Neuronal stem cell (in vitro differentiated cells): ENCODE measurements at regions not wholly inside any gene's neighbourhood (a gene's known extent, or its start where the extent isn't known, plus 50 kb on each side); places are given as distances from the start of the nearest gene placed in this dataset.

Experiments
- DNase-seq: peaks from one replicate; pipeline ENCODE4 v3.0.0-alpha.2; 2013; ENCODE audit warnings: low spot score
- H2AFZ ChIP-seq: one replicate; pipeline ENCODE4 v1.6.1; 2013; ENCODE audit warnings: mild to moderate bottlenecking, low read length, inconsistent platforms
- H2AK5ac ChIP-seq: 2 replicates; pipeline ENCODE4 v1.6.1; 2013; ENCODE audit warnings: low read depth, mild to moderate bottlenecking, inconsistent platforms, low read length, moderate library complexity, mixed read lengths
- H2BK120ac ChIP-seq: 2 replicates; pipeline ENCODE4 v1.6.1; 2013; ENCODE audit warnings: low read depth, mild to moderate bottlenecking, inconsistent platforms, low read length, moderate library complexity, mixed read lengths
- H2BK12ac ChIP-seq: one replicate; pipeline ENCODE4 v1.6.1; 2013; ENCODE audit warnings: low read length, inconsistent platforms
- H2BK15ac ChIP-seq: 2 replicates; pipeline ENCODE4 v1.6.1; 2013; ENCODE audit warnings: mild to moderate bottlenecking, low read length, inconsistent platforms, mixed read lengths
- H2BK5ac ChIP-seq: one replicate; pipeline ENCODE4 v1.6.1; 2013; ENCODE audit warnings: inconsistent platforms, mild to moderate bottlenecking, low read length, moderate library complexity
- H3K14ac ChIP-seq: one replicate; pipeline ENCODE4 v1.6.1; 2013; ENCODE audit warnings: low read length, inconsistent platforms
- H3K18ac ChIP-seq: 2 replicates; pipeline ENCODE4 v1.6.1; 2013; ENCODE audit warnings: low read length, inconsistent platforms
- H3K23ac ChIP-seq: 2 replicates; pipeline ENCODE4 v1.6.1; 2013; ENCODE audit warnings: low read depth, mild to moderate bottlenecking, mixed read lengths, low read length, inconsistent platforms; ENCODE audit not compliant: poor library complexity
- H3K27ac ChIP-seq: replicated peaks from 3 replicates; pipeline ENCODE4 v1.5.1; 2013; ENCODE audit warnings: low read length, inconsistent platforms
- H3K27me3 ChIP-seq, 3 experiments: 2 replicates each; pipeline ENCODE4 v1.6.1; 2013; ENCODE audit warnings: low read length in 3 of 3, mild to moderate bottlenecking in 2 of 3, inconsistent platforms in 1 of 3, low read depth in 1 of 3, mixed read lengths in 1 of 3, moderate library complexity in 1 of 3; ENCODE audit not compliant: control insufficient read depth in 3 of 3, insufficient read depth in 3 of 3
- H3K36me3 ChIP-seq, 2 donors: replicated peaks in 1 of 2; 2 replicates each; pipeline ENCODE4 v1.6.1; 2013; ENCODE audit warnings: low read length in 2 of 2; ENCODE audit not compliant: control insufficient read depth in 2 of 2, insufficient read depth in 2 of 2
- H3K4ac ChIP-seq: 2 replicates; pipeline ENCODE4 v1.6.1; 2013; ENCODE audit warnings: inconsistent platforms, mild to moderate bottlenecking, low read length, moderate library complexity
- H3K4me1 ChIP-seq, 2 donors: 1 replicate in 1 of 2; 2 replicates in 1 of 2; pipeline ENCODE4 v1.6.1; 2013; ENCODE audit warnings: low read length in 2 of 2, low read depth in 1 of 2; ENCODE audit not compliant: control insufficient read depth in 2 of 2, insufficient read depth in 1 of 2
- H3K4me2 ChIP-seq: one replicate; pipeline ENCODE4 v1.6.1; 2013; ENCODE audit warnings: mild to moderate bottlenecking, low read length, inconsistent platforms; ENCODE audit not compliant: insufficient read depth, poor library complexity, severe bottlenecking
- H3K4me3 ChIP-seq, 2 donors: 2 replicates each; pipeline ENCODE4 v1.5.1; 2013; ENCODE audit warnings: low read length in 2 of 2, mild to moderate bottlenecking in 2 of 2, inconsistent platforms in 1 of 2, moderate library complexity in 1 of 2
- H3K79me1 ChIP-seq: one replicate; pipeline ENCODE4 v1.6.1; 2013; ENCODE audit warnings: low read depth, mild to moderate bottlenecking, inconsistent platforms, low read length, moderate library complexity
- H3K9ac ChIP-seq: one replicate; pipeline ENCODE4 v1.6.1; 2013; ENCODE audit warnings: mild to moderate bottlenecking, low read depth, low read length, inconsistent platforms; ENCODE audit not compliant: poor library complexity
- H3K9me3 ChIP-seq, 2 donors: replicated peaks in 1 of 2; 2 replicates each; pipeline versions ENCODE3 to v1.6.1; 2013; ENCODE audit warnings: low read length in 2 of 2, mild to moderate bottlenecking in 2 of 2, inconsistent platforms in 1 of 2, low read depth in 1 of 2, mixed read lengths in 1 of 2, moderate library complexity in 1 of 2; ENCODE audit not compliant: control insufficient read depth in 2 of 2, insufficient read depth in 1 of 2
- H4K8ac ChIP-seq: one replicate; pipeline ENCODE4 v1.6.1; 2013; ENCODE audit warnings: low read depth, mild to moderate bottlenecking, inconsistent platforms, low read length, moderate library complexity
- H4K91ac ChIP-seq: one replicate; pipeline ENCODE4 v1.6.1; 2013; ENCODE audit warnings: low read length, low read depth, mild to moderate bottlenecking, inconsistent platforms; ENCODE audit not compliant: poor library complexity
- WGBS, 2 donors: extraction: QIAGEN DNeasy Blood & Tissue Kit; methylation state at CpG; one replicate each; pipeline ENCODE4 v1.1.7; 2013; ENCODE audit warnings: missing lambda C conversion rate in 2 of 2, mixed read lengths in 1 of 2; ENCODE audit not compliant: insufficient read length in 2 of 2, insufficient replicate concordance in 1 of 2; ENCODE audit errors: extremely low coverage in 2 of 2; 5-methylcytosine and 5-hydroxymethylcytosine counted together

DNA sequence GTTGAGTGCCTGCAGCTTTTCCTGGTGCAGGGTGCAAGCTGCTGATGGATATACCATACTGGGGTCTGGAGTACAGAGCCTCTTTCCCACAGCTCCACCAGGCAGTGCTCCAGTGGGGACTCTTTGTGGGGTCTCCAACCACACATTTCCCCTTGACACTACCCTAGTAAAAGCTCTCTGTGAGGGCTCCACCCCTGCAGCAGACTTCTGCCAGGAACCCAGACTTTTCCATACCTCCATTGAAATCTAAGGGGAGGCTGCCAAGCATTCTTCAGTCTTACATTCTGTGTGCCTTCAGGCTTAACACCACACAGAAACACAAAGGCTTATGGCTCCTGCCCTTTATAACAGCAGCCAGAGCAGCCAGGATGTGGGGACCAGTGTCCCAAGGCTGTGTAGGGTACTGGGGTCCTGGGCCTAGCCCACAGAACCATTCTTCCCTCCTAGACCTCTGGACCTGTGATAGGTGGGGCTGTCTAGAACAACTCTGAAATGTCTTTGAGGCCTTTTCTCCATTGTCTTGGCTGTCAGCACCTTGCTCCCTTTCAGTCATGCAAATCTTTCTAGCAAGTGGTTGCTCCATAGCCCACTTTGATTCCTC, 65.7 kb downstream of the TBXT start:
- H3K36me3 ChIP-seq = no peaks in the 10 kb centered on the region
- no peak overlapping the region for H4K91ac ChIP-seq
- peaks cover 0 to 4% (median 0%) of the 10 kb centered on the region in 3 experiments for H3K27me3 ChIP-seq
- no peak overlapping the region for H3K4me3 ChIP-seq
- no peak overlapping the region for H2AFZ ChIP-seq
- DNase-seq = no peak
- no peak overlapping the region for H4K8ac ChIP-seq
- no peak overlapping the region for H2BK12ac ChIP-seq
- no peak overlapping the region for H3K4me2 ChIP-seq
- H3K18ac ChIP-seq = no peak overlapping the region
- no peaks in the 10 kb centered on the region for H3K79me1 ChIP-seq
- H3K4me1 ChIP-seq = no peaks in the 10 kb centered on the region
- peaks cover 3 to 7% of the 10 kb centered on the region in 2 donors for H3K9me3 ChIP-seq
- H2BK5ac ChIP-seq = no peak overlapping the region
- H3K23ac ChIP-seq = no peak overlapping the region
- no peak overlapping the region for H2BK15ac ChIP-seq
- H3K14ac ChIP-seq = no peak overlapping the region
- no peak overlapping the region for H3K4ac ChIP-seq
- H2AK5ac ChIP-seq = no peak overlapping the region
- no peak overlapping the region for H3K9ac ChIP-seq
- H2BK120ac ChIP-seq = no peak overlapping the region
- no peak overlapping the region for H3K27ac ChIP-seq

DNA sequence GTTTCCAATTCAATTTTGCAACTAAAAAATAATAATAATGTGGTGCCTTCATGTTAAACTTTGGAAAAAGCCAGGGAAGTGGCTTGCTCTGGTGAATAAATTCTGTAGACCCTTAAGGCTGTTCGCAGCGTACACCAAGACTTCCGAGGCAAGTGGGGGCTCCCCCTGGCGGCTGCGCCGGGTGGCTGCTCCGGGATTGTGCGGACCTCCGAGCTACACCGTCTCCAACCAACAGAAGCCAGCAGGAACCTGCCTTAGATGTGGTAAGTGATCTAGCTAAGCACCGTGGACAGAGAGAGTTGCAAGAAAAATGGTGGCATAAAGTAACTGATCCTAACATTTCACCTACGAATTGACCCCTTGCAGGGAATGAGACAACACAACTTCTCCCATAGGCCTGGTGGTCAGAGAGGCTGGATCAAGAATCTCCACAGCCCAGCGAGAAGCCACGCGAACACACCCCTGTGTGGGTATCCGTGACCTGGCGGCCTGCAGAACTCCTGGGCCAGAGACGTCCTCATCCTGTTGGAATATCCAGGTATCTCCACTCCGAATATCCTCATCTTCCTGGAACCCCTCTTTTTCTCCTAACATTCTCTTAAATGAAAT, 69.6 kb downstream of the TBXT start:
- peak; percentile 61 for DNase-seq
- Histone ChIP-seq H3K4ac (no peak overlapping the region), H2BK120ac (no peak overlapping the region), H3K14ac (no peak overlapping the region), H3K4me3 (peak overlapping the region in 1 of 2 donors; percentile 72), H2AK5ac (no peak overlapping the region), H3K27me3 (peaks cover 0 to 5% (median 0%) of the 10 kb centered on the region in 3 experiments), H4K8ac (no peak overlapping the region), H3K27ac (no peak overlapping the region), H4K91ac (no peak overlapping the region), H2BK5ac (no peak overlapping the region), H3K36me3 (no peaks in the 10 kb centered on the region), H3K23ac (no peak overlapping the region), H2BK12ac (no peak overlapping the region), H2AFZ (no peak overlapping the region), H3K9me3 (peaks cover 3 to 7% of the 10 kb centered on the region in 2 donors), H3K79me1 (no peaks in the 10 kb centered on the region), H3K4me2 (no peak overlapping the region), H3K4me1 (no peaks in the 10 kb centered on the region), H3K9ac (no peak overlapping the region), H2BK15ac (no peak overlapping the region), H3K18ac (no peak overlapping the region)
- no CpG with 5 or more reads among the region's 19 CpGs for WGBS, 2 donors

DNA sequence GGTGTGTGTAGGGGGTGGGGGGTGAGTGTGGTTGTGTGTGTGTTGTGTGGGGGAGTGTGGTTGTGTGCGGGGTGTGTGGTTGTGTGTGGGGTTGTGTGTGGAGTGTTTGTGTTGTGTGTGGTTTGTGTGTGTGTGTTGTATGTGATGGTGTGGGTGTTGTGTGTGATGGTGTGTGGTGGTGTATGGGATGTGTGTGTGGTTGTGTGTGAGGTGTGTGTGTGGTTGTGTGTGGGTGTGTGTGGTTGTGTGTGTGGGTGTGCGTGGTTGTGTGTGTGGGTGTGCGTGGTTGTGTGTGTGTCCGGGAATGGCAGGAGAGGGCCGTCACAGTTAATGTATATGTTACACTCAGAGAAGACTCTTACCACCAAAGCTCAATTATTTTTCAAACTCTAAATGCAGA, 79.8 kb downstream of the TBXT start:
- H4K8ac ChIP-seq = no peak overlapping the region
- no peaks in the 10 kb centered on the region for H3K36me3 ChIP-seq
- H3K14ac ChIP-seq = no peak overlapping the region
- H3K9ac ChIP-seq = no peak overlapping the region
- H2BK120ac ChIP-seq = no peak overlapping the region
- H3K4me3 ChIP-seq = peak overlapping the region in 1 of 2 donors; percentile 47
- no peak overlapping the region for H2AK5ac ChIP-seq
- 100% methylated on average over 1 of the region's 5 CpGs; no CpG with 5 or more reads in 1 of the 2 donors for WGBS, 2 donors
- no peak overlapping the region for H2BK12ac ChIP-seq
- no peak overlapping the region for H4K91ac ChIP-seq
- H3K27me3 ChIP-seq = no peaks in the 10 kb centered on the region
- H3K79me1 ChIP-seq = no peaks in the 10 kb centered on the region
- H3K18ac ChIP-seq = no peak overlapping the region
- DNase-seq = no peak
- no peak overlapping the region for H3K27ac ChIP-seq
- no peak overlapping the region for H3K23ac ChIP-seq
- H3K4me2 ChIP-seq = no peak overlapping the region
- H2BK5ac ChIP-seq = no peak overlapping the region
- H3K9me3 ChIP-seq = no peaks in the 10 kb centered on the region
- no peak overlapping the region for H2AFZ ChIP-seq
- H3K4ac ChIP-seq = no peak overlapping the region
- no peaks in the 10 kb centered on the region for H3K4me1 ChIP-seq
- no peak overlapping the region for H2BK15ac ChIP-seq

DNA sequence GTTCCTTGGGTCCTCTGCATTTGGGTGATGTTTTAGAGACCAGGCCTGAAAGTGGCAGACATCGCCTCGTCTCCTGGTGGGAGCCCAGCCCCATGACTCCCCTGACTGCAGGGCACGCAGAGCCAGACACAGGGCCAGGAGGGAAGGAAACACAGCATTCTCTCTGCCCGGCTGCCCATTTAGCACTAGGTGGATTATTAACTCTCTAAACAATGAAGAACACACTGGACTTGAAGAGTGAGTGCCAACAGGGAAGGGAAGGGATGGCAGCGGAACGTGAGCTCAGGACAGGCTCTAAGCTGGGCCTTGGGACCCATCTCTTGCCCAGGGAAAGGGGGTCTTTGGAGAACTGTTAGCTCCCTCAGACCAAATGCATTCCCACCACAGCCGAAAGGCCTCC, 80.4 kb downstream of the TBXT start:
- H4K91ac ChIP-seq = no peak overlapping the region
- H2BK5ac ChIP-seq = no peak overlapping the region
- H3K4me1 ChIP-seq = no peaks in the 10 kb centered on the region
- no peak overlapping the region for H3K4ac ChIP-seq
- H3K23ac ChIP-seq = no peak overlapping the region
- no peak overlapping the region for H2BK15ac ChIP-seq
- no peak overlapping the region for H3K14ac ChIP-seq
- H2AFZ ChIP-seq = no peak overlapping the region
- no CpG with 5 or more reads among the region's 7 CpGs for WGBS, 2 donors
- H4K8ac ChIP-seq = no peak overlapping the region
- no peaks in the 10 kb centered on the region for H3K9me3 ChIP-seq
- H3K4me2 ChIP-seq = no peak overlapping the region
- no peaks in the 10 kb centered on the region for H3K27me3 ChIP-seq
- H3K18ac ChIP-seq = no peak overlapping the region
- H3K27ac ChIP-seq = no peak overlapping the region
- no peaks in the 10 kb centered on the region for H3K36me3 ChIP-seq
- no peak overlapping the region for H3K4me3 ChIP-seq
- no peaks in the 10 kb centered on the region for H3K79me1 ChIP-seq
- H2BK12ac ChIP-seq = no peak overlapping the region
- no peak overlapping the region for H2AK5ac ChIP-seq
- DNase-seq = no peak
- H2BK120ac ChIP-seq = no peak overlapping the region
- H3K9ac ChIP-seq = no peak overlapping the region
